Hypothalamus (tissue), 51 donors: ENCODE measurements at regions not wholly inside any gene's neighbourhood (a gene's known extent, or its start where the extent isn't known, plus 50 kb on each side); places are given as distances from the start of the nearest gene placed in this dataset.

Experiments
- DNase-seq, 51 donors: peaks; one replicate each; lab custom pipeline; 2025; lab: John Stamatoyannopoulos, UW

- no peak for DNase-seq
Observed at GRCh38 chr20:60490217-60491050, 532.2 kb downstream of the CDH26 start.

GRCh38 chr20:60491051-60491581 is 532.9 kb downstream of the CDH26 start:
- no peak for DNase-seq

DNA sequence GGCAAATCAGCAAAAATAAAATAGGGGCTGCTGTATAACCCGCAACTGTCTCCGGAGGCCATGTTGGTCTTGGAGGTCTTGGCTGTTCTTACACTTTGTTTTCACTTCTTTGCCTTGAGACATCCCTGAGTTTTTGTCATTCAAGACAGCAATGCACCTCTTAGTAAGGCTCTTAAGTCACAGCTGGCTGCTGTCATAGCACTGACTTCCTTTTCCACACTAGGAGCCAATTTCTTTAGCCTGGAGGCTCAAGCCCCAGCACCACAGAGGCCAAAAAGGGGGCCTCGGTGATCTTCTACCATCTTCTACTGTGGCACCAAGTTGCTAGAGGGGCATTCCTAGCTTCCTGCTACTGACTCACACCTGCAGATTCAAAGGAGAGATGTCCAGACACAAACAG is 536.3 kb downstream of the CDH26 start:
- DNase-seq: no peak

- DNase-seq: no peak
Observed at GRCh38 chr20:60497298-60498035, 539.2 kb downstream of the CDH26 start.

DNA sequence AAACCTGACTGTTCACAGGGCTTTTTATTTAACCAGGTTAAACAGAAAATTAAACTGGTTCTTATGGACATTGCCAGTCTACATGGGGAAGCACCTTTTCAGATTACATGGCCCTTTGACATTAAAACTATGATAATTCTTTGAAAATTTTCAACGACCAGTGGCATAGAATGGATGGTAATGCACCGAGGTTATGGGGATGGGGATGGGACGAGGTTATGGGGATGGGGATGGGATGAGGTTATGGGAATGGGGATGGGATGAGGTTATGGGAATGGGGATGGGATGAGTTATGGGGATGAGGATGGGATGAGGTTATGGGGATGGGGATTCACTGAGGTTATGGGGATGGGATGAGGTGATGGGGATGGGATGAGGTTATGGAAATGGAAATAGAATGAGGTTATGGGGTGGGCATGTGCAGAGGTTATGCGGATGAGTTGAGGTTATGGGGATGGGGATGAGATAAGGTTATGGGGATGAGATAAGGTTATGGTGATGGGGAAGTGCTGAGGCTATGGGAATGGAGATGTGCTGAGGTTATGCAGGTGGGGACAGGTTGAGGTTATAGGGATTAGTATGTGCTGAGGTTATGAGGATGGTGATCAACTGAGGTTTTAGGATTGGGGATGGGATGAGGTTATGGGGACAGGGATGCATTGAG is 541.9 kb downstream of the CDH26 start:
- DNase-seq: no peak

GRCh38 chr20:60501048-60501447 is 542.8 kb downstream of the CDH26 start:
- DNase-seq: no peak

DNA sequence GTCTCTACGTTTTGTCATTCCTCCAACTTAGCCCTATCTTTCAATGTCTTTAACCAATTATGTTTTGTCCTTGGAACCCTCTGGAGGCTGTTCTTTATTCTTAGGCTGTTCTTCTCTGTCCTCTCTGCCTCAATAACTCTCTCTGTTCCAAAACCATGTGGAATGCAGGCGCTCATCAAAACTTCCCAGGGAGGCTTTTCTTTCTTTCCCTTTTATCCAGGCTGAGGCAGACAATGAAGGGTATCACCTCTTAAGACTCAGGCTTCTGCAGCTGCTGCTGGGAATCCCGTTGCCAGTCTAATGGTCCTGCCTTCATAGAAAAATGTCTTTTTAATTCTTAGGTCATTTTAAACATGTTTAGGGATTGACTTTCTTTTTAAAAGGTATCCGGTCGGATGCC is 544.7 kb downstream of the CDH26 start:
- no peak for DNase-seq

DNA sequence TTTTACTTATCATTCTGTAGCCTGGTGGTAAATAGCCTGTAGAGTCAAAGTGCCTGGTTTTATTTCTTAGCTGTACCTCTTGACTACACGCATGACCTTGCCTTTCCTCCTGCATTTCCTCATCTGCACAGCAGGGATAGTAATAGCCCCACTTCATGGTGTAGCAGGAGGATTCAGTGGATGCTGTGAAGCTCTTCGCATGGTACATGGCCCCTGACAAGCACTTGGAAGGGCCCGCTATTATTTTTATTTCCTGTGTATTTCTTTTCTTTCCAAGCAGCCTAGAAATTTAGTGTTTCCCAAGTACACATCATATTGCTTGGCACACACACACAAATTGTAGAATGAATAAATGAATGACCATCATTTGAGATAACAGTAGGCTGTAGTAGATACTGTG is 547.2 kb downstream of the CDH26 start:
- no peak for DNase-seq

GRCh38 chr20:60506061-60506460 is 547.8 kb downstream of the CDH26 start:
- DNase-seq: no peak

DNA sequence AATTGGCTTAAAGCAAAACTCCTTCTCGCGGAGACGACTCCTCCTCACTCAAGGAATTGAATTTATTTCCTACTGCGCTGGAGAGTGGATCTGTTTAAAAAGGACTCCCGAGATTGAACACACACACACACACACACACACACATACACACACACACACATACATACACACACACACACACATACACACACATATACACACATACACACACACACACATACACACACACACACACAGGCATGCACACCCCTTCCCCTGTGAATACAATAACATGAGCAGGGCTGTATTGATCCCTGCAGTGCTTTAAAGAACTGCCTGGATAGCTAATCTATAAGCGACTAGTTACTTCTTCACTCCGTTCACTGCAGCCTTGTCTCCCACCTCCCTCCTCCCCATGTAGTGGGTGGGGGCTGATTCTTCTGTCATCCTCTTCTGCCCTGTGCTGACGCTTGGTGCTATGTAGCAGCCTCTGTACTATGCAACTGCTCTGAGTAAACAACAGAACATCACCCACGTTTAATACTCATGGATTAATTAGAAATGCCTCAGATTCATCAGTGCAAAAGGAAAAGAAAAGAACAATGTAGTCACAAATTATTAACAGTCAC is 549.0 kb downstream of the CDH26 start:
- DNase-seq: peak in 1 of 51 donors; percentile 48

- no peak for DNase-seq
Observed at GRCh38 chr20:60509407-60509806, 551.2 kb downstream of the CDH26 start.

DNA sequence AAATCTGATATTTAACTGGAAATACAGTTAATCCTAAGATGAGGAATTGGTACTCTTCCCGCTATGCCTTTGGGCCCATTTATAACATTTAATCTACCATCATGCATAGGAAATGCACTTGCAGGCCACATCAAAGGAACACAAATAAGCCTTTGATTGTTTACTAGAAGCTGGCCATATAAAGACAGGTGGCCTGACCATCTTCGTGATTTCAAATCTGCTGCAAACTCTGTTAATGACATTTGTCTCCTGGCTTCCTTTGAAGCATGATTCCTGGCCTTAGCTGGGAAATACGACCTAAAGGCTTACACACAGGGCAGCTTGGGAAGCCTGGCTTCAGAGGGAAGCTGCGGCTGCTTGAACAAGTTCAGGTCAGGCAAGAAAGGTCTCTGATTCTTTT is 552.1 kb downstream of the CDH26 start:
- DNase-seq: no peak

GRCh38 chr20:60512443-60512842 is 554.2 kb downstream of the CDH26 start:
- peak in 21 of 51 donors; percentile 2 to 56 (median 18) for DNase-seq

DNA sequence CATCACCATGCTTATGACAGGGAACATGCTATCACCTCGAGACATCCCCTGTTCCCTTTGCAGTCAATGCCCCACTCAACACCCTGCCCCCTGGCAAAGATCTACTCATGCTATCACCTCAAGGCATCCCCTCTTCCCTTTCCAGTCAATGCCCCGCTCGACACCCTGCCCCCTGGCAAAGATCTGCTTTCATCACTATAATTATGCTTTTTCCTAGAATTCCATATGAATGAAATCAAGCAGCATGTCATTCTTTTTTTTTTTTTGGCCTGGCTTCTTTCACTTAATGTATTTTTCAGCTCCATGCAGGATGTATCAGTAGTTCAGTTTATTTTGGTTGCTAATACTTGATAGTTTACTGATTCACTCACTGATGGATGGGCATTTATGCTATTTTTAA is 554.9 kb downstream of the CDH26 start:
- no peak for DNase-seq

- DNase-seq: no peak
Observed at GRCh38 chr20:60516442-60516841, 558.2 kb downstream of the CDH26 start.

DNA sequence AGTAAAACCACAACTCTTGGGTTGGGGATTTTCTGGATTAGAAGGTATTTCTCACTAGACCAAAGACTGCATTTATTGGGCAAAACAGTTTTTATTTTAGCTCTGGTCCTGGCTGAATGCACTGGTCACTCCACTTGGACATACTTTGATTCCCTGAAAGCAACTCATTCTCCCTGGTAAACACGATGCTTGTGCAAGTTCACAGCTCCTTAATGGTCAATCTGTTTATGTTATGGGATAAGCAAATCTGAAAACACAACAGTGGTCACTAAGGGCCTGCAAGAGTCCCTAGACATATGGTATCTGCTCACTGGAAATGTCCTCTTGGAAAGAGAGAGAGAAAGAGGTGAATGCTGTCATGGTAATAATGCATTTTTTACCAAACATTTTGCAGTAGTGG is 559.8 kb downstream of the CDH26 start:
- no peak for DNase-seq

GRCh38 chr20:60525397-60525796 is 567.2 kb downstream of the CDH26 start:
- no peak for DNase-seq

DNA sequence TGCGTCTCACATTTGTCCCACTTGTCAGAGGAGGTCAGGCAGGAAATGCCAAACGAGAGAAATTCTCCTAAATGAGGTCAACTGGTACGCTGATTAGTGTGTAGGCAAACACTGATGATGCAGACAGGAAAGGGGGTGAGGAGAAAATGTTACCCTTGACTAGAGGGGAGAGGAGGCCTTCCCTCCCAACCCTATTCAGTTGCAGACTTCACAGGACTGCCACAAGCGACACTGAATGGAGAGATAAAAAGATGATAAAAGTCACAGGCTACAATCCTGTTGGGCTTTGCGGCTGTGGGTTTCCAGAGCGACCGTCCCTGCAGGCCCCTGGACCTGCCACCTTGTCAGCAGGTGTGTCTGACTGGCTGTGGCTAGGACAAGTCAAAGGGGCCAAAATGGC is 569.4 kb downstream of the CDH26 start:
- DNase-seq: no peak

GRCh38 chr20:60528141-60528540 is 569.9 kb downstream of the CDH26 start:
- DNase-seq: no peak

GRCh38 chr20:60529149-60529548 is 570.9 kb downstream of the CDH26 start:
- DNase-seq: no peak

GRCh38 chr20:60535211-60535610 is 577.0 kb downstream of the CDH26 start:
- no peak for DNase-seq
